Smooth muscle cell (in vitro differentiated cells): ENCODE measurements at regions not wholly inside any gene's neighbourhood (a gene's known extent, or its start where the extent isn't known, plus 50 kb on each side); places are given as distances from the start of the nearest gene placed in this dataset.

Experiments
- DNase-seq: peaks from one replicate; lab custom pipeline; 2025; ENCODE audit not compliant: unreplicated experiment; lab: John Stamatoyannopoulos, UW
- H2AFZ ChIP-seq: fragments of 200-600 bp; sonication (generic); 2 replicates; pipeline ENCODE4 v1.6.0; 2016; ENCODE audit warnings: antibody characterized with exemption, low read depth, mild to moderate bottlenecking
- H3F3A ChIP-seq: fragments of 200-600 bp; sonication (generic); 2 replicates; pipeline ENCODE4 v1.6.0; 2017; ENCODE audit warnings: antibody characterized with exemption, low read depth
- H3K27ac ChIP-seq: fragments of 200-600 bp; sonication (generic); 2 replicates; pipeline ENCODE4 v1.5.1; 2016; ENCODE audit warnings: low read depth, mild to moderate bottlenecking
- H3K27me3 ChIP-seq: fragments of 200-600 bp; sonication (generic); 2 replicates; pipeline ENCODE4 v1.6.1; 2016; ENCODE audit warnings: low read depth, mild to moderate bottlenecking
- H3K36me3 ChIP-seq: fragments of 200-600 bp; sonication (generic); 2 replicates; pipeline ENCODE4 v1.5.1; 2016; ENCODE audit warnings: low read depth
- H3K4me1 ChIP-seq: fragments of 200-600 bp; sonication (generic); 2 replicates; pipeline ENCODE4 v1.5.1; 2016; ENCODE audit warnings: low read depth
- H3K4me2 ChIP-seq: fragments of 200-600 bp; sonication (generic); 2 replicates; pipeline ENCODE4 v1.6.0; 2016; ENCODE audit warnings: mild to moderate bottlenecking
- H3K4me3 ChIP-seq: fragments of 200-600 bp; sonication (generic); 2 replicates; pipeline ENCODE4 v1.5.1; 2016; ENCODE audit warnings: mild to moderate bottlenecking
- H3K79me2 ChIP-seq: fragments of 200-600 bp; sonication (generic); 2 replicates; pipeline ENCODE4 v1.6.0; 2016; ENCODE audit warnings: low read depth, mild to moderate bottlenecking
- H3K9ac ChIP-seq: fragments of 200-600 bp; sonication (generic); 2 replicates; pipeline ENCODE4 v1.6.0; 2016; ENCODE audit warnings: low read depth
- H3K9me3 ChIP-seq: fragments of 200-600 bp; sonication (generic); replicated peaks from 2 replicates; pipeline ENCODE4 v1.5.1; 2016; ENCODE audit warnings: low read depth
- H4K20me1 ChIP-seq: fragments of 200-600 bp; sonication (generic); 2 replicates; pipeline ENCODE4 v1.6.0; 2016; ENCODE audit warnings: low read depth
- WGBS: methylation state at CpG from one replicate; pipeline ENCODE4 v1.1.7; 2016; ENCODE audit warnings: low lambda C conversion rate; 5-methylcytosine and 5-hydroxymethylcytosine counted together
- TF ChIP-seq, protein P1 (sequence below): fragments of 200-600 bp; sonication (generic); IDR thresholded peaks from 2 replicates; pipeline ENCODE4 v1.5.1; 2017; ENCODE audit warnings: borderline replicate concordance, mild to moderate bottlenecking, antibody characterized with exemption; ENCODE audit not compliant: insufficient read depth, poor library complexity, severe bottlenecking

DNA sequence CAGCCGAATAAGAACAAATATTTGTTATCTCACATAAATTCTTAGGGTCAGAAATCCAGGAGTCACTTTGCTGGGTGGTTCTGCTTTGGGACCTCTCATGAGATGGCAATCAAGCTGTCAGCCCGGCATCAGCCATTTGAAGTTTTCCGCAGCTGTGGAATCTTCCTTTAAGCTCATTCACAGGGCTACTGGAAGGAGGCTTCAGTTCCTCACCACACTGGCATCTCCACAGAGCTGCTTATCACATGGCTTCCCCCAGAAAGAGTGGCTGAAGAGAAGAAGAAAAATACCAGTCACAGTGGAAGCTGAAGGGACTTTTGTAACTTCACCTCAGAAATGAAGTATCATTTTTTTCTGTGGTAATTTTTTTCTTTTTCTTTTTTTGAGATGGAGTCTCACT is 267.7 kb downstream of the CHL1 start:
- no peak overlapping the region for H3K9ac ChIP-seq
- WGBS, result 47% methylated on average over 3 of the region's 3 CpGs
- no peak overlapping the region for H3K27ac ChIP-seq
- H3K36me3 ChIP-seq, result no peaks in the 10 kb centered on the region
- TF ChIP-seq, protein P1, sequence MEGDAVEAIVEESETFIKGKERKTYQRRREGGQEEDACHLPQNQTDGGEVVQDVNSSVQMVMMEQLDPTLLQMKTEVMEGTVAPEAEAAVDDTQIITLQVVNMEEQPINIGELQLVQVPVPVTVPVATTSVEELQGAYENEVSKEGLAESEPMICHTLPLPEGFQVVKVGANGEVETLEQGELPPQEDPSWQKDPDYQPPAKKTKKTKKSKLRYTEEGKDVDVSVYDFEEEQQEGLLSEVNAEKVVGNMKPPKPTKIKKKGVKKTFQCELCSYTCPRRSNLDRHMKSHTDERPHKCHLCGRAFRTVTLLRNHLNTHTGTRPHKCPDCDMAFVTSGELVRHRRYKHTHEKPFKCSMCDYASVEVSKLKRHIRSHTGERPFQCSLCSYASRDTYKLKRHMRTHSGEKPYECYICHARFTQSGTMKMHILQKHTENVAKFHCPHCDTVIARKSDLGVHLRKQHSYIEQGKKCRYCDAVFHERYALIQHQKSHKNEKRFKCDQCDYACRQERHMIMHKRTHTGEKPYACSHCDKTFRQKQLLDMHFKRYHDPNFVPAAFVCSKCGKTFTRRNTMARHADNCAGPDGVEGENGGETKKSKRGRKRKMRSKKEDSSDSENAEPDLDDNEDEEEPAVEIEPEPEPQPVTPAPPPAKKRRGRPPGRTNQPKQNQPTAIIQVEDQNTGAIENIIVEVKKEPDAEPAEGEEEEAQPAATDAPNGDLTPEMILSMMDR, result no peak
- no peaks in the 10 kb centered on the region for H4K20me1 ChIP-seq
- H3K27me3 ChIP-seq, result peaks cover 14% of the 10 kb centered on the region
- no peak overlapping the region for H2AFZ ChIP-seq
- H3K4me1 ChIP-seq, result no peaks in the 10 kb centered on the region
- no peaks in the 10 kb centered on the region for H3F3A ChIP-seq
- no peak overlapping the region for H3K4me2 ChIP-seq
- no peak overlapping the region for H3K4me3 ChIP-seq
- no peaks in the 10 kb centered on the region for H3K79me2 ChIP-seq
- DNase-seq, result no peak
- no peaks in the 10 kb centered on the region for H3K9me3 ChIP-seq

- no peak overlapping the region for H3K9ac ChIP-seq
- H3K27me3 ChIP-seq, result no peaks in the 10 kb centered on the region
- H4K20me1 ChIP-seq, result no peaks in the 10 kb centered on the region
- H3K79me2 ChIP-seq, result no peaks in the 10 kb centered on the region
- no peaks in the 10 kb centered on the region for H3K4me1 ChIP-seq
- H3K9me3 ChIP-seq, result no peaks in the 10 kb centered on the region
- H3F3A ChIP-seq, result no peaks in the 10 kb centered on the region
- H3K36me3 ChIP-seq, result no peaks in the 10 kb centered on the region
- WGBS, result 33% methylated on average over 5 of the region's 5 CpGs
- H2AFZ ChIP-seq, result no peak overlapping the region
- H3K4me3 ChIP-seq, result no peak overlapping the region
- H3K4me2 ChIP-seq, result no peak overlapping the region
- TF ChIP-seq, protein P1, result peak; percentile 64
- H3K27ac ChIP-seq, result no peak overlapping the region
- DNase-seq, result no peak
Measured at GRCh38 chr3:468172-468571, 271.6 kb downstream of the CHL1 start.

DNA sequence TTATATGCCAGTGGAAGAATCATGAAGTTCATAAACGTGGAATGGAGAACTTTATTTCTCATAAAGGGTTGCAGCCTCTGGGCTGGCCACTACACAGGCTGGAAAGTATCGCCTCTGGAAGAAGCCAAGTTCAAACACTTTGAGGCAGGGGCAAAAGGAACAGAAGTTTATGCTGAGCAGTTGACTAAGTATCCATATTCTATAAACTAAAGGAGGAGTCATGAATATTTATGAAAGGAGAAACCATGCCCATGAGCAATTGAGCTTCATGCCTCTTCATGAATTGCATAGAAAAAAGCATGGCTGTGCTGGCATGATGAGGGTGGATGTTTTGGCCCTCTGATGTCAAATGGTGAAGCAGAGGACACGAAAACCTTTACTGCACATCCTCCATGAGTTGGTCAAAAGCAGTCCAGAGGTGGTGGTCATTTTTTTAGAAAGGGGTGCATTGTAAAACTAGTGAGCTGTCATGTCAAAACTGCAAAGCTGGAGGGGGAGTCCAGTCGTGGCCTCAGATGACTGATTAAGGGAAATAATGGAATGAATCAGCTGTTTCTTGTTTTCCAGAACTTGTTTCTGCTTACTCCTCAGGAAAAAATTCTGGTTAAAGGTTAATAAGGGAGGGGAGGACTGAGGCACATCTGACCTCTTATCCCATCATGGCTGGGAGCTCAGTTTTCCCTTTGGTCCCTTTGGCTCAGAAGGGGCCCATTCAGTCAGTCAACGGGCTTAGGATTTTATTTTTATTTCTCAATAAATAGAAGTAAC is 276.7 kb downstream of the CHL1 start:
- no peaks in the 10 kb centered on the region for H4K20me1 ChIP-seq
- H3K4me1 ChIP-seq, result no peaks in the 10 kb centered on the region
- no peaks in the 10 kb centered on the region for H3K9me3 ChIP-seq
- DNase-seq, result no peak
- H3K4me3 ChIP-seq, result no peak overlapping the region
- no peak overlapping the region for H3K27ac ChIP-seq
- 76% methylated on average over 5 of the region's 5 CpGs for WGBS
- TF ChIP-seq, protein P1, result no peak
- no peak overlapping the region for H3K9ac ChIP-seq
- no peaks in the 10 kb centered on the region for H3K36me3 ChIP-seq
- no peaks in the 10 kb centered on the region for H3K27me3 ChIP-seq
- no peaks in the 10 kb centered on the region for H3K79me2 ChIP-seq
- no peak overlapping the region for H3K4me2 ChIP-seq
- no peak overlapping the region for H2AFZ ChIP-seq
- no peaks in the 10 kb centered on the region for H3F3A ChIP-seq

DNA sequence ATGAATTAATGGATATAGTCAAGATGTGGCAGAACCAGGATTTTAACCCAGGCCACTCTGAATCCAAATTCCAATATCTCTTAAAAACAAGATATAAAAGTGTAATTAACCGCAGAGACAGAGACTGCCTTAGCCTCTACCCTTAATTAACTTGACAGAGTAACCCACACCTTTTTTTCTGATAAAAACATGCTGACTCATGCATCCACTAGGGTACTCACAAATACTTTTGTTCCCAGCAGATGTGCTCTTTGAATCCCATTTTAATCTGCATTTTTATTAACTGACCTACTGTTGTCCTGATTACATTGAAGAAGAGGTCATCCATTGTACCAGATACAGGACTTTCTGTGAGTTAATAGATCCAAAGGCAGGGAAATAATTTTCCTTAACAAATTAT is 278.3 kb downstream of the CHL1 start:
- no peaks in the 10 kb centered on the region for H3K27me3 ChIP-seq
- no peak overlapping the region for H3K27ac ChIP-seq
- H3K4me3 ChIP-seq, result no peak overlapping the region
- TF ChIP-seq, protein P1, result no peak
- H3K4me1 ChIP-seq, result no peaks in the 10 kb centered on the region
- no peaks in the 10 kb centered on the region for H3K9me3 ChIP-seq
- H3K4me2 ChIP-seq, result no peak overlapping the region
- H3K36me3 ChIP-seq, result no peaks in the 10 kb centered on the region
- H3F3A ChIP-seq, result no peaks in the 10 kb centered on the region
- no peaks in the 10 kb centered on the region for H4K20me1 ChIP-seq
- no peak overlapping the region for H2AFZ ChIP-seq
- 91% methylated on average over 1 of the region's 1 CpG for WGBS
- H3K79me2 ChIP-seq, result no peaks in the 10 kb centered on the region
- H3K9ac ChIP-seq, result no peak overlapping the region
- no peak for DNase-seq
